Esophagus muscularis mucosa (tissue), 4 donors: ENCODE measurements at regions not wholly inside any gene's neighbourhood (a gene's known extent, or its start where the extent isn't known, plus 50 kb on each side); places are given as distances from the start of the nearest gene placed in this dataset.

Experiments
- EP300 ChIP-seq: sonication (generic); formaldehyde crosslinking; IDR thresholded peaks from one replicate; pipeline ENCODE4 v1.6.1; 2017; ENCODE audit warnings: antibody characterized with exemption
- POLR2A ChIP-seq: fragments of 450-650 bp; IDR thresholded peaks from one replicate; pipeline ENCODE4 v1.6.1; 2017; ENCODE audit warnings: antibody characterized with exemption, moderate library complexity, mild to moderate bottlenecking, low read depth
- POLR2AphosphoS5 ChIP-seq, 2 donors: sonication (generic); formaldehyde crosslinking; IDR thresholded peaks; one replicate each; pipeline ENCODE4 v1.6.1; 2017; ENCODE audit warnings: antibody characterized with exemption in 2 of 2
- TF ChIP-seq, protein P1 (sequence below), 3 experiments: fragments of 200-600 bp in 2 of 3; fragments of 450-650 bp in 1 of 3; sonication (generic) in 2 of 3; IDR thresholded peaks; one replicate each; pipeline ENCODE4 v1.5.1; 2017 to 2019; ENCODE audit warnings: antibody characterized with exemption in 3 of 3, mild to moderate bottlenecking in 2 of 3, moderate library complexity in 1 of 3

DNA sequence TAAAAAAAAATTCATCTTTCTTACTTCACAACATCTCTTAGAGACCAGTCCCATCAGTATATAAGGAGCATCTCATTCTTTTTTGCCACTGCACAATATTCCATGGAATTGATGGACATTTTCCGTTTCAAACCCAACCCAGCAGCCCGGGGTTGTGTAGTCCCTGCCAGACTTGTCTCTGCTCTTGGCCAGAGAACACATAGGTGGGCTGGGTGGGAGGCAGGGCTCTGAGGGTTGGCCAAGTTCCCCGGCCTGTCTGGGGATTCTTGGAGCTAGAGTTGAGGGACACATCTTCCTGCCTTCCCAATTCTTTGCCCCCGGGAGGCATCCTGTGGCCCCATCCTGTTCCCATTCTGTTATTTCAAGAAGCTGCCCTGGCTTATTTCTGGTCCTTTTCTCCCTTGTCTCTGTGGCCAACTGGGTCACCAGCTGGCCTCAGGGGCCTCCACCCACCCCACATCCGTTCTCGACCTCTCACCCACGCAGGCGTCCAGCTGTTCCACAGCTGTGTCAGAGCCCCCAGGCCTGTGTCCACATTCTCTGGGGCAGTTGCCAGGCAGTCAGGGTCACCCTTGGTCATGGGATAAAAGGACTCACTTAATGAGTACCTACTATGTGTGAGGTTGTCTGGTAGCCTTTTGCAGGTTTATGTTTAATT lies 52.0 kb upstream of the CCDC63 start:
- TF ChIP-seq, protein P1, sequence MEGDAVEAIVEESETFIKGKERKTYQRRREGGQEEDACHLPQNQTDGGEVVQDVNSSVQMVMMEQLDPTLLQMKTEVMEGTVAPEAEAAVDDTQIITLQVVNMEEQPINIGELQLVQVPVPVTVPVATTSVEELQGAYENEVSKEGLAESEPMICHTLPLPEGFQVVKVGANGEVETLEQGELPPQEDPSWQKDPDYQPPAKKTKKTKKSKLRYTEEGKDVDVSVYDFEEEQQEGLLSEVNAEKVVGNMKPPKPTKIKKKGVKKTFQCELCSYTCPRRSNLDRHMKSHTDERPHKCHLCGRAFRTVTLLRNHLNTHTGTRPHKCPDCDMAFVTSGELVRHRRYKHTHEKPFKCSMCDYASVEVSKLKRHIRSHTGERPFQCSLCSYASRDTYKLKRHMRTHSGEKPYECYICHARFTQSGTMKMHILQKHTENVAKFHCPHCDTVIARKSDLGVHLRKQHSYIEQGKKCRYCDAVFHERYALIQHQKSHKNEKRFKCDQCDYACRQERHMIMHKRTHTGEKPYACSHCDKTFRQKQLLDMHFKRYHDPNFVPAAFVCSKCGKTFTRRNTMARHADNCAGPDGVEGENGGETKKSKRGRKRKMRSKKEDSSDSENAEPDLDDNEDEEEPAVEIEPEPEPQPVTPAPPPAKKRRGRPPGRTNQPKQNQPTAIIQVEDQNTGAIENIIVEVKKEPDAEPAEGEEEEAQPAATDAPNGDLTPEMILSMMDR (IDR thresholded peaks at IDR 0.05) = no peak
- TF ChIP-seq POLR2A (no peak), POLR2AphosphoS5 (IDR thresholded peaks at IDR 0.05) (peak in 1 of 2 donors; percentile 44), EP300 (no peak)
